Skeletal muscle satellite cell (primary cell): ENCODE measurements at regions not wholly inside any gene's neighbourhood (a gene's known extent, or its start where the extent isn't known, plus 50 kb on each side); places are given as distances from the start of the nearest gene placed in this dataset.
"Not testable (repeated sequence)": the region's sequence is repeated elsewhere in the genome, so short reads cannot be mapped to it uniquely, and the experiment has no call there.

Source experiments
- H3K27me3 ChIP-seq: 2 replicates; pipeline ENCODE4 v1.7.0; 2013; ENCODE audit warnings: low read length; ENCODE audit not compliant: control insufficient read depth, insufficient read depth
- H3K36me3 ChIP-seq: 2 replicates; pipeline ENCODE4 v1.7.0; 2013; ENCODE audit warnings: mild to moderate bottlenecking, control low read depth, low read length; ENCODE audit not compliant: insufficient read depth
- H3K4me1 ChIP-seq: 2 replicates; pipeline ENCODE4 v1.7.0; 2013; ENCODE audit warnings: low read length; ENCODE audit not compliant: control insufficient read depth, insufficient read depth
- H3K4me2 ChIP-seq: 2 replicates; pipeline ENCODE4 v1.7.0; 2013; ENCODE audit warnings: mild to moderate bottlenecking, low read length
- H3K4me3 ChIP-seq: 2 replicates; pipeline ENCODE4 v1.7.0; 2013; ENCODE audit warnings: low read length
- H3K9ac ChIP-seq: 2 replicates; pipeline ENCODE4 v1.7.0; 2013; ENCODE audit warnings: mild to moderate bottlenecking, low read depth, low read length, moderate library complexity
- H3K9me3 ChIP-seq: replicated peaks from 2 replicates; pipeline ENCODE4 v1.7.0; 2013; ENCODE audit warnings: mild to moderate bottlenecking, control low read depth, low read length

- Histone ChIP-seq H3K9me3 (no peaks in the 10 kb centered on the region), H3K4me3 (no peak overlapping the region), H3K36me3 (no peaks in the 10 kb centered on the region), H3K9ac (no peak overlapping the region), H3K27me3 (no peaks in the 10 kb centered on the region), H3K4me1 (no peaks in the 10 kb centered on the region), H3K4me2 (no peak overlapping the region)
Observed at GRCh38 chr4:28073860-28074555, 1213.4 kb downstream of the STIM2 start.

GRCh38 chr4:28075401-28075956 is 1214.8 kb downstream of the STIM2 start:
- H3K4me3 ChIP-seq: no peak overlapping the region
- H3K9me3 ChIP-seq: no peaks in the 10 kb centered on the region
- no peak overlapping the region for H3K9ac ChIP-seq
- H3K27me3 ChIP-seq: no peaks in the 10 kb centered on the region
- H3K4me1 ChIP-seq: no peaks in the 10 kb centered on the region
- H3K4me2 ChIP-seq: no peak overlapping the region
- no peaks in the 10 kb centered on the region for H3K36me3 ChIP-seq

GRCh38 chr4:28077203-28077602 is 1216.6 kb downstream of the STIM2 start:
- H3K27me3 ChIP-seq: not testable (repeated sequence)

GRCh38 chr4:28082686-28083390 is 1222.2 kb downstream of the STIM2 start:
- no peak overlapping the region for H3K4me3 ChIP-seq
- H3K9me3 ChIP-seq: no peaks in the 10 kb centered on the region
- no peak overlapping the region for H3K9ac ChIP-seq
- H3K27me3 ChIP-seq: no peaks in the 10 kb centered on the region
- no peak overlapping the region for H3K4me2 ChIP-seq
- no peaks in the 10 kb centered on the region for H3K4me1 ChIP-seq
- H3K36me3 ChIP-seq: no peaks in the 10 kb centered on the region

More at GRCh38 chr4:28077203-28077602, 1216.6 kb downstream of the STIM2 start:
- H3K4me1 ChIP-seq, H3K4me2 ChIP-seq, H3K4me3 ChIP-seq, H3K36me3 ChIP-seq, H3K9me3 ChIP-seq, H3K9ac ChIP-seq: not testable (repeated sequence)

- H3K9me3 ChIP-seq: no peaks in the 10 kb centered on the region
- H3K4me1 ChIP-seq: no peaks in the 10 kb centered on the region
- no peaks in the 10 kb centered on the region for H3K36me3 ChIP-seq
- H3K4me3 ChIP-seq: no peak overlapping the region
- peaks cover 2% of the 10 kb centered on the region for H3K27me3 ChIP-seq
- no peak overlapping the region for H3K4me2 ChIP-seq
- no peak overlapping the region for H3K9ac ChIP-seq
Observed at GRCh38 chr4:28092610-28093009, 1232.0 kb downstream of the STIM2 start.

GRCh38 chr4:28093071-28093470 is 1232.4 kb downstream of the STIM2 start:
- Histone ChIP-seq H3K4me2 (no peak overlapping the region), H3K4me1 (no peaks in the 10 kb centered on the region), H3K36me3 (no peaks in the 10 kb centered on the region), H3K27me3 (peaks cover 2% of the 10 kb centered on the region), H3K9me3 (no peaks in the 10 kb centered on the region), H3K9ac (no peak overlapping the region), H3K4me3 (no peak overlapping the region)

GRCh38 chr4:28101583-28101982 is 1240.9 kb downstream of the STIM2 start:
- no peaks in the 10 kb centered on the region for H3K9me3 ChIP-seq
- H3K4me1 ChIP-seq: no peaks in the 10 kb centered on the region
- H3K4me3 ChIP-seq: no peak overlapping the region
- no peaks in the 10 kb centered on the region for H3K36me3 ChIP-seq
- no peaks in the 10 kb centered on the region for H3K27me3 ChIP-seq
- no peak overlapping the region for H3K9ac ChIP-seq
- H3K4me2 ChIP-seq: no peak overlapping the region

- H3K9me3 ChIP-seq: no peaks in the 10 kb centered on the region
- H3K4me1 ChIP-seq: no peaks in the 10 kb centered on the region
- no peak overlapping the region for H3K4me2 ChIP-seq
- no peak overlapping the region for H3K4me3 ChIP-seq
- no peaks in the 10 kb centered on the region for H3K36me3 ChIP-seq
- H3K27me3 ChIP-seq: no peaks in the 10 kb centered on the region
- no peak overlapping the region for H3K9ac ChIP-seq
Observed at GRCh38 chr4:28105271-28105859, 1244.7 kb downstream of the STIM2 start.

- Histone ChIP-seq H3K4me1 (no peaks in the 10 kb centered on the region), H3K9me3 (no peaks in the 10 kb centered on the region), H3K27me3 (no peaks in the 10 kb centered on the region), H3K4me2 (no peak overlapping the region), H3K4me3 (no peak overlapping the region), H3K9ac (no peak overlapping the region), H3K36me3 (no peaks in the 10 kb centered on the region)
Observed at GRCh38 chr4:28106155-28106554, 1245.5 kb downstream of the STIM2 start.

GRCh38 chr4:28109801-28110200 is 1249.2 kb downstream of the STIM2 start:
- Histone ChIP-seq H3K4me1 (no peaks in the 10 kb centered on the region), H3K27me3 (no peaks in the 10 kb centered on the region), H3K36me3 (no peaks in the 10 kb centered on the region), H3K9ac (no peak overlapping the region), H3K4me3 (no peak overlapping the region), H3K4me2 (no peak overlapping the region), H3K9me3 (no peaks in the 10 kb centered on the region)

- not testable (repeated sequence) for H3K27me3 ChIP-seq, H3K4me3 ChIP-seq, H3K9ac ChIP-seq, H3K9me3 ChIP-seq, H3K36me3 ChIP-seq, H3K4me2 ChIP-seq, H3K4me1 ChIP-seq
Observed at GRCh38 chr4:28112691-28113335, 1252.2 kb downstream of the STIM2 start.
